SH-SY5Y (cell line): ENCODE measurements at regions not wholly inside any gene's neighbourhood (a gene's known extent, or its start where the extent isn't known, plus 50 kb on each side); places are given as distances from the start of the nearest gene placed in this dataset.

Experiments
- GATA2 ChIP-seq: IDR thresholded peaks from 2 replicates; pipeline ENCODE4 v1.6.1; 2011; ENCODE audit warnings: mild to moderate bottlenecking, low read depth, low read length
- GATA3 ChIP-seq: IDR thresholded peaks from 2 replicates; pipeline ENCODE4 v1.6.1; 2011; ENCODE audit warnings: low read depth, mild to moderate bottlenecking, low read length, moderate library complexity

GRCh38 chr15:47824147-47824546 lies 106.8 kb downstream of the SEMA6D start:
- TF ChIP-seq GATA3 (no peak), GATA2 (peak; percentile 56; the same call in 1 of the 2 replicates)

DNA sequence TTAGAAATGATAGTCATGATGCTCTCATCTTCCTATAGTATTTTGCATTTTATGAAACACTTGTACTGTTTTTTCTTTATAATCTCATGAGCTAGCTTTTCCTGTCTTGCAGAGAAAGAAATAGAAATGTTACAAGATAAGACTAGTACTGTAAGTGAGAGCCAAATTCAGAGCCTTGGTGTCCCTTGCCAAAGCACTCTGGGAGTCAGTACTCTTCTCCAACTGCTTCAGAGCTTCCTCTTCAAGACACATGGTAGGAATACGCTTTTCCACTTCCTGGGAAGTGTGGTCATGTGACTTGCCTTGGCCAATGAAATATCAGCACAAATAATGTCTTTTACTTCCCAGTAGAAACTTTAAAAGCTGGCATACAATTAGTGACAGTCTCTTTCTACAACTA lies 112.4 kb downstream of the SEMA6D start:
- TF ChIP-seq GATA3, result no peak
- no peak for TF ChIP-seq GATA2

- TF ChIP-seq GATA3 (no peak), GATA2 (no peak)
Observed at GRCh38 chr15:47834093-47834492, 116.8 kb downstream of the SEMA6D start.

- TF ChIP-seq GATA2 (no peak), GATA3 (no peak)
Observed at GRCh38 chr15:47839233-47839825, 122.0 kb downstream of the SEMA6D start.

DNA sequence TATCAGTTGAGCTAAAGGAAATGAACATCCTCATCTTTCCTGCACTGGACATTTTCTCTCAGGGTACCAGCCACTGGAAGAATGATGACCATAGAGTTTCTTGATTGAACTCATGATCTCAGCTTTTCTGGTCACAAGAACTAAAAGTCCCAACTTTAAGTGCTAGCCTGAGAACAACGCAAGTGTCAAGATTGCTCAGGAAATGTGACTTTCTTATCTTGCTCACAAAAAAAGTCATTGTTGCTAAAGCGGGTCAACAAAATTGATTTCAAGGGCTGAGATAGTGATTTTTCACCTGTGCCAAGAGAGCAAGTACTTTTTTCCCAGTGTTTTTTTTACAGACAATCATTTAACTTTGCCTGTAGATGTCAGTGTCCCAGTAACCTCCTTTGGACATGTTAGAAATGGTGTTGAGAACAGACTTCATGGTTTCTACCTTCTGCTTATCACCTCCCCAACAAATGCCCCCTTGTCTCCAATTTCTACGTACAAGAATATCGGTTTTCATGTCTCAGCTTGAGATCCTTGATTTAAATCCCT lies 125.9 kb downstream of the SEMA6D start:
- no peak for TF ChIP-seq GATA2
- no peak for TF ChIP-seq GATA3

GRCh38 chr15:47844437-47844836 lies 127.1 kb downstream of the SEMA6D start:
- no peak for TF ChIP-seq GATA3

- TF ChIP-seq GATA2, result no peak
- no peak for TF ChIP-seq GATA3
Observed at GRCh38 chr15:47846128-47846868, 129.0 kb downstream of the SEMA6D start.

DNA sequence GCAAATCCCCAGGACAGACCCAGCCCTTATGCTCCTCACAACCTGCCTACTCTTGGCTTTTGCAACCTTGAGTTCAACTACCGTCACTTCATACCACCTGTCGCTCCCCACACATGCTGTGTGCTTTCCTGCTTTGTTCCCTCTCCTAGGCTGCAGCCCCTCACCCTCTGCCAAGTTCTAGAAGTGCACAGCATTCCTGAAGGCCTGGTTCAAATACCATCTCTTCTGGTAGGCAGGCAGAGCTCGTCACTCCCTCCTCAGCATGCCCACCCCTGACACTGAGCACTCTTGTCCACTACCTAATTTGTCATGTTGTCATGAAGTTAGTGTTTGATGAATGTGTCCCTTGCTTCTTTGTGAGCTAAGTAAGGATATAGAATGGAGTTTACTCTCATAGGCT lies 129.6 kb downstream of the SEMA6D start:
- TF ChIP-seq GATA3, result no peak

GRCh38 chr15:47856071-47856470 lies 138.8 kb downstream of the SEMA6D start:
- TF ChIP-seq GATA2 (no peak), GATA3 (no peak)

DNA sequence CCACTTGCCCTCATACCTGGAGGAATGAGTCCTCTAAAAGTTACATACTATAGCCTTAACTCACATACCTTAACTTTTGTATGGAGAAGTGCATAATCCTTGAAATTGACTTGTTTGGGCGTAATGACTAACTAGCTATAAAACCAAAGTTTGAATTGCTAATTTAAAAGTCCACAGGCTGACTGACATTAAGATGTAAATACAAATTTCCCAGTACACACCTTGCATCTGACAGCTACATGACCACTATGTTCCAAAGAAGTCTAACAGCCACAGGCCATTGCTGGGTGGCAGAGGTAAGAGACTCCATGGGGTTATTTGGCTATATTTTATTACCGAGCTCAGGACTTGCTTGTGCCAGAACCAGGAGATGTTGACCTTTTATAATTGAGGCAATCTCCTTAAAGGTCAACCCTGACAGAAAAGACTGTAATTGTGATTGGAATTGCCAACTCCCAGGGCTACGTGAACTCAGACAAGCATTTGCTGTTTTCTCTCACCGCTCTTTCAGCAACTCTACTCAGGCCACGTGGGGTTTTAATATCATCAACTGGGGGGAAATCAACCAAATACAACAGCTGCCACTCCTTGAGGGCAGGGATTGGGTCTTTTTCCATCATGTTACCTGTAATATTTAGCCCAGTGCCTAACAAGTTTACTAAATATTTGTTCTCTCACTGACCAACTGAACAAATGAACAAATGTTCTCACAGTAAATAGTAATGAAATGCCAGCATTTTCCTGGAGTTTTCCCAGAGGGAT lies 139.9 kb downstream of the SEMA6D start:
- TF ChIP-seq GATA2, result no peak
- no peak for TF ChIP-seq GATA3

DNA sequence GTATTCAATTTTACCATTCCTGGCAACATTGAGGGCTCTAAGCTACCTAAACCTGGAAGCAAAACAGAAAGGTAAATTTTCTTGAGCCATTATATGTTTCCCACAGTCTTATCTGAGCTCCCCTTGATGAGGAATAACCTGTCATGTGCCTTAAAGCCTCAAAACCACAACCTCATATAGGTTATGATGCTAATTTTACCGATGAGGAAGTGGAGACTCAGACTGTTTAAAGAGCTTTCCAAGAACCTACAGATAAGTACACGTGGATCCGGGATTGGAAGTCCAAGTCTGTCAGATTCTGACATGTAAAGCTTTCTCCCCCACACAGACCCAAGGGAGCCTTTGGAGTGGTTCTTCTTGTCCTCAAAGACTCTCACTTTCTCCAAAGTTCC lies 140.5 kb downstream of the SEMA6D start:
- TF ChIP-seq GATA3 (no peak), GATA2 (no peak)

- TF ChIP-seq GATA3 (no peak), GATA2 (no peak)
Observed at GRCh38 chr15:47861111-47861903, 144.0 kb downstream of the SEMA6D start.

DNA sequence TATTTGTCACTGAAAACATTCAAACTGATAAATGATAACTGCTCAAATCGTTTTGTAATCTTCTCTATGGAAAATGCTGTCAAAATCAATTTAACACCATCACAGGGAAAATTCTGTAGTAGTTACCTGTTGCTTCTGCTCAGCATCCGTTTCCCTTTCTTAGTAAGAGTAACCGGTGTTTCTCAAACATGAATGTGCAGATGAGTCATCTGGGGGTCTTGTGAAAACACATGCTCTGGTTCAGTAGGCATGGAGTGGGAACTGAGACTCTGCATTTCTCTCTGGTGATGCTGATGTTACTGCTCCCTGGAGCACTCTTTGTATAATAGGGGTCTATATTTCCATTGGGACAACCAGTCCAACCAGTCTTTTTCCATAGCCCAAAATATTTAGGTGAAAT lies 145.1 kb downstream of the SEMA6D start:
- TF ChIP-seq GATA2 (no peak), GATA3 (no peak)

GRCh38 chr15:47866446-47866845 lies 149.1 kb downstream of the SEMA6D start:
- TF ChIP-seq GATA2 (no peak), GATA3 (no peak)
